SK-N-MC (cell line): ENCODE measurements at regions not wholly inside any gene's neighbourhood (a gene's known extent, or its start where the extent isn't known, plus 50 kb on each side); places are given as distances from the start of the nearest gene placed in this dataset.
A peak's percentile ranks its signal among the peaks of the same experiment; 100 is the strongest.

Experiments used
- DNase-seq: peaks from one replicate; pipeline ENCODE4 v3.0.0-alpha.2; 2011; ENCODE audit warnings: low read depth, low spot score
- H3K27ac ChIP-seq: fragments of 200-600 bp; sonication (generic); 2 replicates; pipeline ENCODE4 v1.5.1; 2016; ENCODE audit warnings: mixed run types
- H3K36me3 ChIP-seq: fragments of 200-600 bp; sonication (generic); 2 replicates; pipeline ENCODE4 v1.6.1; 2017; ENCODE audit warnings: antibody characterized with exemption, low read length, mixed read lengths; ENCODE audit not compliant: insufficient read depth
- H3K4me3 ChIP-seq: fragments of 200-600 bp; sonication (generic); 2 replicates; pipeline ENCODE4 v1.5.1; 2016
- H3K9ac ChIP-seq: fragments of 200-600 bp; sonication (generic); 2 replicates; pipeline ENCODE4 v1.8.0; 2017; ENCODE audit warnings: mixed run types, mixed read lengths; ENCODE audit not compliant: insufficient read length
- H3K9me3 ChIP-seq: fragments of 200-600 bp; sonication (generic); 2 replicates; pipeline ENCODE4 v1.6.1; 2017; ENCODE audit warnings: low read depth, mild to moderate bottlenecking, antibody characterized with exemption, low read length, moderate library complexity, mixed read lengths
- EZH2 ChIP-seq: fragments of 200-600 bp; sonication (generic); IDR thresholded peaks from one replicate; pipeline ENCODE4 v1.6.1; 2017; ENCODE audit warnings: antibody characterized with exemption
- FOXP2 ChIP-seq: optimal IDR thresholded peaks from 2 replicates; pipeline ENCODE3; 2011; ENCODE audit warnings: mild to moderate bottlenecking, moderate library complexity; ENCODE audit not compliant: insufficient read depth; ENCODE audit errors: extremely low read length, control extremely low read depth
- POLR2AphosphoS5 ChIP-seq: IDR thresholded peaks from 2 replicates; pipeline ENCODE4 v1.6.1; 2012; ENCODE audit warnings: mild to moderate bottlenecking, low read depth, low read length, borderline replicate concordance

DNA sequence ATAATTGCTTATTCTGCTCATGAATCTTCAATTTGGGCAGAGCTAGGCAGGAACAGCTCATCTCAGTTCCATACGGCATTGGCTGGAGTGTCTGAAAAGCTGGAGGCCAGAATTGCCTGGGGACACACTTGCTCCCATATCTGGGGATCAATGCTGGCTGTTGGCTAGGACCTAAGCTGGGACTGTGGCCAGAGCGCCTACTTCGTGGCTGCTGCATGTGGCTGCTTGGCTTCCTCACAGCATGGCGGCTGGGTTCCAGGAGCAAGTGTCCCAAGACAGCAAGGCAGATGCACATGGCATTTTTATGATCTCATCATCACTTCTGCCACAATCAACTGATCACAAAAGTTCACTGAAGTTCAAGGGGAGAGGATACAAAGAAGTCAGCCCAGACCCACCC, 200.2 kb downstream of the TTC8 start:
- no peak for TF ChIP-seq FOXP2
- TF ChIP-seq POLR2AphosphoS5, result no peak
- no peak for TF ChIP-seq EZH2
- Histone ChIP-seq H3K9me3 (no peaks in the 10 kb centered on the region), H3K4me3 (no peak overlapping the region), H3K27ac (no peak overlapping the region), H3K9ac (no peak overlapping the region), H3K36me3 (no peaks in the 10 kb centered on the region)
- DNase-seq, result no peak

DNA sequence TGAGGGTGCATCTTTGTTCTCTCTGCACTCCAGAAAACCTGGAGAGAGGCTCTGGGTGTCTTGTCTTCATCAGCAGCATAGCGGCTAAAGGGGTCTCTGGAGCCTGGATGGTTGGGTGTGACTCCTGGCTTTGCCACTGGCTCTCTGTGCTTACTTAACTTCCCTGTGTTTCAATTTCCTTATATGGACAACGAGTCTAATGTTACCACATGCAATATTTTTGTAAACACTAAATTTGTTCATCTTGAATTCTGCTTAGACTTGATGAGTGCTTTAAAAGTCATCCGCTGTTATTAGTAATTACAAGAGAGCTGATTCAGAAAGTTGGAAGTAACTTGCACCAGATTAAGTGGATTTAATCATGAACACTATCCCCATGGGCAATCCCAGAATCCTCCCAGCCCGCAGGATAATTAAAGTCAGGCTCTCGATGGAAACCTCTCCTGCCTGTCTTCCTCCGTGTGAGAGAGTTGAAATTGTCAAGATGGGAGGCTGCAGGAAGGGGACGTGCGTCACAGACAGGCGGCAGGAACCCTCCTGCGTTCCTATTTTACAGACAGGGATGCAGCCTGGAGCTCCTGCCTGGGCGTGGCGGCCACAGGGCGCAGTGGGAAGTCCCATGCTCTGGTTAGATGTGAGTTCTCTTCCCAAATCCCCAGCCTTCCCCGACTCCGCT, 201.2 kb downstream of the TTC8 start:
- TF ChIP-seq EZH2 (no peak), FOXP2 (peak; percentile 63)
- no peak overlapping the region for H3K27ac ChIP-seq
- H3K4me3 ChIP-seq, result peak overlapping the region; percentile 61
- no peaks in the 10 kb centered on the region for H3K9me3 ChIP-seq
- H3K9ac ChIP-seq, result no peak overlapping the region
- peak; percentile 75 for DNase-seq
- H3K36me3 ChIP-seq, result no peaks in the 10 kb centered on the region

DNA sequence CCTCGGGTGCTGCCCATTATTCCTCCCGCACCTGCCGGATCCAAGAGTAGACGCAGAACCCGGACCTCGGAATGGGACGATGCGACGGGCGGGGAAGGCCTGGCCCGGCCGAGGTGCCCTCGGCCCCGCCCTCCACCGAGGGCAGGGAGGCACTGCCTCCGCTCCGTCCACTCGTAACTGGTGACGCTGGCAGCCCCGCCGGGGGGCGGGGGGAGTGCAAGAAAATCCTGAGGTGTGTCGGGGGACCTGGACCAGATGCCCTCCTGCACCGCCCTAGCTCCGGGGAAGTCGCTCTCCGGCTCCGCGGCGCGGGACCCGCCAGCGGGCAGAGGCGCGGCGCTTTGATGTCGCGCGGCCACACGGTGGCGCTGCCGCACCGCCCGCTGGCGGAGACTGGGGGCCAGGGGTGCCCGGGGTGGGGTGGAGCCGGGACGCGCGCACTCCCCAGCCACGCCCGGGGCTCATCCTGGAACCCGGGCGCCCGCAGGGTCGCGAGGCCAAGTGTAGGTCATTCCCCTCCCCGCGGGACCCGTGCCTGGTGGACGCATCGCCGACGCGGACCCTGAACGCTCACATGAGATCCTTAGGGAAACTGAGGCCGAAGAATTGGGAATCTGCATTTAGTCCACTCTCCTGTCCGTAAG, 202.8 kb downstream of the TTC8 start:
- DNase-seq, result no peak
- Histone ChIP-seq H3K36me3 (no peaks in the 10 kb centered on the region), H3K4me3 (peak overlapping the region; percentile 78), H3K9me3 (no peaks in the 10 kb centered on the region), H3K27ac (no peak overlapping the region), H3K9ac (no peak overlapping the region)
- TF ChIP-seq EZH2 (no peak), POLR2AphosphoS5 (no peak), FOXP2 (no peak)

DNA sequence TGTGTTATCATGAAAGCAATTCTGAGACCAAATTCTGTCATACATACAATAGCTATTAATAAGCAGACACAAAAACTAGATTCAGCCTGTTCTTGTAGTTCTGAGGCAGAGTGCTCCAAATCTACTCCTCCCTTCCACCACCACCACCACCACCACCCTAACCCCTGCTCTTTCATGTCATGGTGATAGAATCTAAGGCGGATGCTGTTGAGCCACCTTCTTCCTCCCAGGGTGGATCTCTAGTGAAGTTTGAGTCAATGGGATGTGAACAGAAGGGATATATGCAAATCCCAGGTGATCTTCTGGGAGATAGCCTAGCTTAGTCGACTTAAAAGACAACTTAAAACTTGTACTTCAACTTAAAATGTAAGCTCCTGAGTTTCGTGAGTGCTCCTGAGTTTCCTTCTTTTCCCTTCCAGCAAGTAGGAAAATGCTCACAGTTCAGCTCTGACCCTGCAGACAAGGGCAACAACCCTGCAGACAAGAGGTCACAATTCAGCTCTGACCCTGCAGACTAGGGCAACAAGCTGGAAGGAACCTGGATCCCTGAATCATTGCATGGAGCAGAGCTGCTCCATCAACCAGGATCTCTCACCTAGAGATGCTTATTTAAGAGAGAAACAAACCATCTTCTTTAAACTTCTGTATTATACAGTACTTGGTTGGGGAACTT, 204.1 kb downstream of the TTC8 start:
- Histone ChIP-seq H3K36me3 (no peaks in the 10 kb centered on the region), H3K27ac (no peak overlapping the region), H3K9ac (no peak overlapping the region), H3K4me3 (no peak overlapping the region), H3K9me3 (no peaks in the 10 kb centered on the region)
- DNase-seq, result no peak
- no peak for TF ChIP-seq EZH2

DNA sequence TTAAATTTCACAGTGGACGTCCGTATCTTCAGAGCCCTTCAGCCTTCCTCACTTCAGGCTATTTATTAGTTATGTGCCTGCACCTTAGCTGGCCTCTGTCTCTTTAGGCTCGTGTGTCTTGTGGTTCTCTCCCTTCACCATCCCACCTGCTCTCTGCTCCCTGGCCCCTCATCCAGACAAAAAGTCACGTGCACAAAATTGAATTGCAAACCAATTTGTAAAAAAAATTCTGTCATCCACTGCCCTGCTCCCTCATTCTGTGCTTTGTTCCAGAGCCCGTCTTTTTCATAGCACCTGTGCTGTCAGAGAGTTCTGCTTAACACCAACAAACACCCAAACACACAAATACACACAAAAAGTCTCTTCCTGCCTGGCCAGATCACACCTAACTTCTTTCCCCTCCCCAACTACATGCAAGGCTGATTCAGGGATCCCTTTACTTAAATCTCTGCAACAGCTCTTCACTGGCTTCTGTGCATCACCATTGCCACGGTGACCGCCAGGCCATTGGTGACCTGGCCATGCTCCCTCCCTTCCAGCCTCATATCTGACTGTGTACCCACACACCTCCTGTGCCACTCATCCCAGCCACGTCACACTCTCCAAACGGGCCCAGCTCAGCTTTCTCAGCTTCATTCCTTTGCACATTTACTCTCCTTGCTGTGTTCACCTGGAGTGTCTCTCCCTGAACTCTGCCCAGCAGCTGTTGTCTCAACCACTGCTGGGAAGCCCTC, 205.7 kb downstream of the TTC8 start:
- DNase-seq, result no peak
- no peak overlapping the region for H3K27ac ChIP-seq
- no peaks in the 10 kb centered on the region for H3K9me3 ChIP-seq
- TF ChIP-seq FOXP2 (no peak), EZH2 (no peak)
- no peak overlapping the region for H3K9ac ChIP-seq
- no peak overlapping the region for H3K4me3 ChIP-seq
- H3K36me3 ChIP-seq, result no peaks in the 10 kb centered on the region

DNA sequence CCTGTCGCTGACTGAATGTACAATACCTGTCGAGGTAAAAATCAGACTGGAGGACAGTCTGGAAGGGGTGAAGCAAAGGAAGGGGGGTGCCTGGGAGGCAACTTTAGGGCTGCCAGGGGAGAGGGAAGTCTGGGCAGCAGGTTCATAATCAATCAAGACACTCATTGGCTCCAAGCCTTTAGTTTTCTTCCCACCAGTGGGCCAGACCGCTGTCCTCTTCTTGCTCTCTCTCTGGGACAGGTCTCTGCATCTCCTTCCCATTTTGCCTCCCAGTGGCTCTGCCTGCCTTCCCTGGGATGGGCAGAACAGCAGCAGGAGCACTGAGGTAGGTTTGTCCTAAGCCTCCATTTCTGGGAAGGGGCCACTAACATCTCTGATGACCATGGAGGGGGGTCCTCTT, 206.5 kb downstream of the TTC8 start:
- no peaks in the 10 kb centered on the region for H3K9me3 ChIP-seq
- no peak overlapping the region for H3K9ac ChIP-seq
- DNase-seq, result no peak
- no peak overlapping the region for H3K4me3 ChIP-seq
- no peaks in the 10 kb centered on the region for H3K36me3 ChIP-seq
- no peak overlapping the region for H3K27ac ChIP-seq
- TF ChIP-seq EZH2 (no peak), FOXP2 (no peak), POLR2AphosphoS5 (no peak)

DNA sequence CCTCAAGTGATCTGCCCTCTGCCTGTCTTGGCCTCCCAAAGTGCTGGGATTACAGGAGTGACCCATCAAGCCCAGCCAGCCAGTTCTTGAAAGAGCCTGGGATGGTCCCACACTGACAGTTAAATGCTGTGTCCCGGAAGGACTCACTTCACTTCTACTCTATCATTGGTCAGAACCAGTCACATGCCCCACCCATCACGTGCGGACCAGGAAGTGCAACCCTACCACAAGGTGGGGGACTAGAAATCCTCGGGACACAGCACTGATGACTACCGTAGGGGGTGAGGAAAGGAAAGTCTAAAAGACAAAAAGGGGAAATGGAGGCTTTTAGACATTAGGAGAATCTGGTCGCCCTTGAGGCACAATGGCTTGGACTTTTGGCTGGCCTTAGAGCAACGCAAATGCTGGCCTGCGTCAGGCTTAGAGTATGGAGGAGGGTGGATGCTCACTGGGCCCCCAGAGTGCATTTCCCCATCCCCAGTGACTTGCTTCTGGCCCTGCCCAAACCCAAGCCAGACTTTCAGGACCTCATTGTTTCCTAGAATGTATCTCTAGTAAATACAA, 207.7 kb downstream of the TTC8 start:
- TF ChIP-seq FOXP2, result no peak
- no peak for TF ChIP-seq POLR2AphosphoS5
- no peak for TF ChIP-seq EZH2
- no peak overlapping the region for H3K27ac ChIP-seq
- H3K9me3 ChIP-seq, result no peaks in the 10 kb centered on the region
- no peak overlapping the region for H3K4me3 ChIP-seq
- DNase-seq, result no peak
- no peak overlapping the region for H3K9ac ChIP-seq
- H3K36me3 ChIP-seq, result no peaks in the 10 kb centered on the region

DNA sequence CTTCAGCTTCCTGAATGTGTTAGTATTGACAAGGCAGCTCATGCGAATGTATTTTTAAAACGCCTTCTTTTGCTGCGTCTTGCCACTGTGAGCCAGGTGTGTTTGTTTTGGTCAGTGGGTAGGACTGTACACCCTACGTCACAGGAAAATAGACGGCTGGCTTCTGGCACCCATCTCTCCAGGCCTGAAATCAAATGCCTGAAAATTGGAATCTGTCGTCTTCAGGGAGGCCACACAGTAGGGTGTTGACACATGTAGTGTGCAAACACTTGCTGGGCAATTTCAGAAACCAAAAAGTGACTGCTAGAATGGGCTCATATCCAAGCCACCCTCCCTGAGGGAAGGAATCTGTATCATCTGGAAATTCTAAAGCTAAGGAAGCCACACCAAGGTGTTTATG, 209.3 kb downstream of the TTC8 start:
- H3K36me3 ChIP-seq, result no peaks in the 10 kb centered on the region
- DNase-seq, result no peak
- no peak overlapping the region for H3K27ac ChIP-seq
- TF ChIP-seq FOXP2 (no peak), POLR2AphosphoS5 (no peak), EZH2 (no peak)
- no peaks in the 10 kb centered on the region for H3K9me3 ChIP-seq
- no peak overlapping the region for H3K9ac ChIP-seq
- H3K4me3 ChIP-seq, result no peak overlapping the region

DNA sequence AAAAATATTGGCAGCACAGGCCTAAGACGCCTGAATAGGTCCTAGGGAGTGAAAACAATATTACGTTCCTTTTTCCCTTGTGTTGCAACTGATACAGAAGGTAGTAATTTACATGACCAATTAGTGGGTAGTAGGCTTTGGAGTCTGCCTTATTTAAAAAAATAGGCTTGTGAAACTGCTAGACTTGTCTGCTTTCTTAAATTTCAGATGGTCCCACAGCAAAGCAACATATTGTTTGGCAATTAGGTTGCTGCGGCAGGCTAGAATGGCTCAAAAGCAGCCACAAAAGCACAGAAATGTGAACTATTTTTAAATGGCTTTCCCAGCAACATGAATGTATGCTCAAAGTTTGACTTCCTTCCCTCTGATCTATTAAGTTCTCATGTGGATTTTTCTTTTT, 211.9 kb downstream of the TTC8 start:
- Histone ChIP-seq H3K36me3 (no peaks in the 10 kb centered on the region), H3K27ac (no peak overlapping the region), H3K9me3 (no peaks in the 10 kb centered on the region), H3K4me3 (no peak overlapping the region), H3K9ac (no peak overlapping the region)
- TF ChIP-seq FOXP2 (no peak), POLR2AphosphoS5 (no peak), EZH2 (no peak)
- no peak for DNase-seq
